Cardiac fibroblast (primary cell): ENCODE measurements at regions not wholly inside any gene's neighbourhood (a gene's known extent, or its start where the extent isn't known, plus 50 kb on each side); places are given as distances from the start of the nearest gene placed in this dataset.
A peak's percentile ranks its signal among the peaks of the same experiment; 100 is the strongest.

Experiments
- DNase-seq, 2 donors: peaks; one replicate each; pipeline versions ENCODE4 v3.0.0 to v3.0.0-alpha.2; 2010; ENCODE audit warnings: low read depth in 2 of 2
- H3K4me3 ChIP-seq, 2 donors: replicated peaks in 1 of 2; 1 replicate in 1 of 2; 2 replicates in 1 of 2; pipeline ENCODE4 v1.5.1; 2011; ENCODE audit warnings: low read depth in 2 of 2, low read length in 2 of 2, mild to moderate bottlenecking in 2 of 2, moderate library complexity in 1 of 2
- CTCF ChIP-seq: IDR thresholded peaks from one replicate; pipeline ENCODE4 v1.5.1; 2011; ENCODE audit warnings: low read depth, mild to moderate bottlenecking, low read length, inconsistent platforms

GRCh38 chr13:64470751-64471150 is 2759.4 kb downstream of the PCDH9 start:
- no peak for TF ChIP-seq CTCF
- no peak overlapping the region for H3K4me3 ChIP-seq
- no peak for DNase-seq

- no peak for TF ChIP-seq CTCF
- H3K4me3 ChIP-seq: no peak overlapping the region
- DNase-seq: no peak
Measured at GRCh38 chr13:64459778-64460177, 2770.4 kb downstream of the PCDH9 start.

DNA sequence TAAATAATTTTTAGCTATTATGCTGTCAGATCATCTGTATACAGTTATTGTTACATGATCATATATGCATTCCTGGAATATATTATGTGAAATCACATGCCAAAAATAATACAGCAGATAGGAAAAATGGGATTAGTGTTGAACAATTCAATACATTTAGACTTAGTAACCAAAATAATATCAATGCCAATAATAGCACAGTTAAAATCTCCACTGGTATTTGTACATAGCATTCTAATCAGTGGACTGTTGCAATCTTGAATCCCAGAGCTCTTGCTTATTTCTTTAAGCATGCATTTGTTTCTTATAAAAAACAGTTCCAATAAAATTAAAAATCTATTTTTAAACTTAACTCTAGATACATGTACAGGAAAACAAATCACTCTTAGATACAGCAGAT is 2772.2 kb downstream of the PCDH9 start:
- no peak for TF ChIP-seq CTCF
- no peak overlapping the region for H3K4me3 ChIP-seq
- peak; percentile 69 to 78 for DNase-seq

DNA sequence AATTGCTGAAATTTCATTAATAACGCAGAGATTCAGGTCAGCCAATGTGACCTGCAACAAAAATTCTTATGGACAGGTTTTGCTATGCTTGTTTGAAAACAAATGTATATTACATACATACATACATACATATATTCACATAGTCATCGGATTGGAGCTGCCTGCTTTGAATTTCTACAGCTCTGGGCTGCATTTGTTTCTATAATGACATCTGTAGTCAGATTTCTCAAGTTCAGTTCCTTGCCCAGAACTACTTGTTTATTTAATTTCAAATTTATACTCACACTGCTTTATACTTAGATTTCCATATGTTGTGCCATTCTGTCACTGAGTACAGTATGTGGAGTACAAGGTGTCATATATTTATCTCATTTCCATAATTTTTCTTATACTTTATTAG is 2775.0 kb downstream of the PCDH9 start:
- no peak for DNase-seq
- no peak for TF ChIP-seq CTCF

DNA sequence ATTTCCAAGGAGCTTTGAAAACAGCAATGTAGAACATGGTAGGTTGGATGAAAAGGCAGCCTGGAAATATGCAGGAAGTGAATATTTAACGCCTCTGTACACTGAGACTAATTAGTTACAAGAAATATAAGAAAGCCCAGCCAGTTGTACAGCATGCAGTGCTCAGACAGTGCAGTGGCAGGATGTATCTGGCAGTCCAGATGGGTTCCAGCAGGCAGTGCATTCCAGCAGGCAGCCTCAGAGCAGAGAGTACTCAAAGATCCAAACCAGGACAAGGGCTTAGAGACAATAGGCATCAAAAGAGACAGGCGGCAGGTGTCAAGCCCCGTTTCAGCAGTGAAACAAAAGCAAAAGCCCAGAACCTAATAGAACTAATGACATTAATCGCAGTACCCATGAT is 2776.3 kb downstream of the PCDH9 start:
- DNase-seq: peak; percentile 6 to 16
- TF ChIP-seq CTCF: no peak
- no peak overlapping the region for H3K4me3 ChIP-seq

More for the DNA sequence above, 2775.0 kb downstream of the PCDH9 start:
- H3K4me3 ChIP-seq: no peak overlapping the region

DNA sequence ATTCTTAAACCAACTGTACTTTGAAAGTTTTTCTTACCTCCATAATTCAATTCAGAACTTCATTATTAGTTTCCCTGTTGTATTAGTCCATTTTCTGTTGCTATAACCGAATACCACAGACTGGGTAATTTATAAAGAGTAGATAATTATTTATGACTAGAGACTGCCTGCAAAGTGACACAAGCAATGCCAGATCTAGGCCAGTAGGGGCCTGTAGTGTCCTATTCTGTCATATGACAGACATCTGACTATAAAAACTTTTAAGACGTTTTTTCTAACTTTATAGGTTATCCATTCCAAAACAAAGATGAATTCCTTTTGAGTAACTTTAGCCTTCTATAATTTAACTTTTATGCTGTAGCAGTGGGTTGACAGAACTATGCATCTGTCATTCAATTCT is 2783.8 kb downstream of the PCDH9 start:
- peak; percentile 66 for TF ChIP-seq CTCF
- no peak overlapping the region for H3K4me3 ChIP-seq
- peak in 1 of 2 donors; percentile 35 for DNase-seq

DNA sequence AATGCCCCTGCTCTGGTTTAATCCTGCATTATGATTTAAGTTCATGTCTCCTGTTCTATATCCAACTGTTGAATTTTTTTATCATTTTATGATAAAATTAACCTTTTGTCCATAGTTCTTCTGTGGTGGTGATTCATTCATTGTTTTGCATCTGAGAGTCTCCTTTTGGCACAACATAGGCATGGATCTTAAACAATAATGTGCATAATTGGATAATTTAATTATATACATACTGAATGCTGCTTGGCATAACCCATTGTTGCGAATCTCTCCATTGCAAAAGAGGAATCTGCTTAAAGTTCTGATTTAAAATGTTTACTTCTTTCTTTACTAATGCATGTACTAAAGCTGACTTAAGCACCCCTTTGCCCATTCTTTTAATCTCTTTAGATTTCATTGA is 2788.4 kb downstream of the PCDH9 start:
- DNase-seq: no peak
- H3K4me3 ChIP-seq: no peak overlapping the region
- TF ChIP-seq CTCF: no peak
